ENCODE measurements at regions not wholly inside any gene's neighbourhood (a gene's known extent, or its start where the extent isn't known, plus 50 kb on each side); places are given as distances from the start of the nearest gene placed in this dataset.

- TF ChIP-seq, protein P1, sequence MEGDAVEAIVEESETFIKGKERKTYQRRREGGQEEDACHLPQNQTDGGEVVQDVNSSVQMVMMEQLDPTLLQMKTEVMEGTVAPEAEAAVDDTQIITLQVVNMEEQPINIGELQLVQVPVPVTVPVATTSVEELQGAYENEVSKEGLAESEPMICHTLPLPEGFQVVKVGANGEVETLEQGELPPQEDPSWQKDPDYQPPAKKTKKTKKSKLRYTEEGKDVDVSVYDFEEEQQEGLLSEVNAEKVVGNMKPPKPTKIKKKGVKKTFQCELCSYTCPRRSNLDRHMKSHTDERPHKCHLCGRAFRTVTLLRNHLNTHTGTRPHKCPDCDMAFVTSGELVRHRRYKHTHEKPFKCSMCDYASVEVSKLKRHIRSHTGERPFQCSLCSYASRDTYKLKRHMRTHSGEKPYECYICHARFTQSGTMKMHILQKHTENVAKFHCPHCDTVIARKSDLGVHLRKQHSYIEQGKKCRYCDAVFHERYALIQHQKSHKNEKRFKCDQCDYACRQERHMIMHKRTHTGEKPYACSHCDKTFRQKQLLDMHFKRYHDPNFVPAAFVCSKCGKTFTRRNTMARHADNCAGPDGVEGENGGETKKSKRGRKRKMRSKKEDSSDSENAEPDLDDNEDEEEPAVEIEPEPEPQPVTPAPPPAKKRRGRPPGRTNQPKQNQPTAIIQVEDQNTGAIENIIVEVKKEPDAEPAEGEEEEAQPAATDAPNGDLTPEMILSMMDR (IDR thresholded peaks at IDR 0.05), result no peak
- TF ChIP-seq POLR2AphosphoS5 (IDR thresholded peaks at IDR 0.05; ENCODE audit: insufficient read depth in 1 of 2, low read depth in 1 of 2) (no peak), POLR2A (IDR thresholded peaks at IDR 0.05) (no peak)
Observed at GRCh38 chr2:78023356-78023755, 501.2 kb upstream of the LRRTM4 start.

Data from vagina (tissue), 2 donors.